Endothelial cell of umbilical vein (primary cell): ENCODE measurements at regions not wholly inside any gene's neighbourhood (a gene's known extent, or its start where the extent isn't known, plus 50 kb on each side); places are given as distances from the start of the nearest gene placed in this dataset.

Experiments used
- BruUV-seq: library from RNA; stranded (reverse); fragments of 400-500 nt; replicated peaks from 2 replicates; lab custom pipeline; 2021; lab: Mats Ljungman, UMichigan
- CTCF ChIA-PET: fragments of 300-600, 350-600 bp; sonication (Branson Sonifier 250); formaldehyde crosslinking; loops from one replicate; lab custom pipeline; 2021; ENCODE audit warnings: antibody characterized with exemption, inconsistent platforms; lab: Charles Lee
- POLR2A ChIA-PET: fragments of 300-600, 350-600 bp; sonication (Branson Sonifier 250); formaldehyde crosslinking; loops from one replicate; lab custom pipeline; 2021; ENCODE audit warnings: antibody characterized with exemption, inconsistent platforms; lab: Charles Lee
- DNase-seq: peaks from one replicate; pipeline ENCODE4 v3.0.0-alpha.2; 2011; ENCODE audit warnings: low read depth, low spot score
- FAIRE-seq: peaks from 2 replicates; lab custom pipeline; 2011; peaks lifted over from hg19 to GRCh38; lab: Jason Lieb, UNC
- H2AFZ ChIP-seq: 2 replicates; pipeline ENCODE4 v1.6.0; 2012; ENCODE audit warnings: low read depth, low read length, control low read depth, inconsistent platforms
- H3K27ac ChIP-seq: 2 replicates; pipeline ENCODE4 v1.5.1; 2011; ENCODE audit warnings: low read depth, mild to moderate bottlenecking, control low read depth, low read length, moderate library complexity; ENCODE audit not compliant: insufficient read depth
- H3K27me3 ChIP-seq, 2 experiments: 2 replicates each; pipeline versions ENCODE4 v1.6.0 to v1.6.1; 2011; ENCODE audit warnings: low read length in 2 of 2, mixed read lengths in 1 of 2; ENCODE audit not compliant: control insufficient read depth in 2 of 2, insufficient read depth in 2 of 2
- H3K36me3 ChIP-seq, 2 experiments: 2 replicates in 1 of 2; 3 replicates in 1 of 2; pipeline ENCODE4 v1.5.1; 2011; ENCODE audit warnings: low read length in 2 of 2, mild to moderate bottlenecking in 1 of 2, moderate library complexity in 1 of 2; ENCODE audit not compliant: control insufficient read depth in 2 of 2, insufficient read depth in 2 of 2; ENCODE audit errors: extremely low read depth in 1 of 2
- H3K4me1 ChIP-seq: 3 replicates; pipeline ENCODE4 v1.5.1; 2011; ENCODE audit warnings: mild to moderate bottlenecking, low read length; ENCODE audit not compliant: control insufficient read depth, insufficient read depth; ENCODE audit errors: extremely low read depth
- H3K4me2 ChIP-seq: 2 replicates; pipeline ENCODE4 v1.6.1; 2011; ENCODE audit warnings: low read length, control low read depth, mixed read lengths; ENCODE audit not compliant: insufficient read depth
- H3K4me3 ChIP-seq, 3 experiments: fragments of 200-600 bp in 1 of 3; sonication (generic), shearing (Covaris generic) in 1 of 3; replicated peaks in 1 of 3; 2 replicates each; pipeline ENCODE4 v1.5.1; 2011 to 2016; ENCODE audit warnings: control low read depth in 3 of 3, low read length in 3 of 3, mild to moderate bottlenecking in 2 of 3, inconsistent platforms in 1 of 3, low read depth in 1 of 3, moderate library complexity in 1 of 3; ENCODE audit not compliant: insufficient read depth in 1 of 3
- H3K79me2 ChIP-seq: 2 replicates; pipeline ENCODE4 v1.6.0; 2012; ENCODE audit warnings: low read length, inconsistent platforms; ENCODE audit not compliant: control insufficient read depth, insufficient read depth
- H3K9ac ChIP-seq: replicated peaks from 2 replicates; pipeline ENCODE3; 2011; ENCODE audit warnings: low read length, control low read depth; ENCODE audit not compliant: insufficient read depth; ENCODE audit errors: extremely low read depth
- H3K9me1 ChIP-seq: replicated peaks from 3 replicates; pipeline ENCODE4 v1.6.0; 2011; ENCODE audit warnings: mild to moderate bottlenecking, low read length; ENCODE audit not compliant: control insufficient read depth, insufficient read depth; ENCODE audit errors: extremely low read depth
- H3K9me3 ChIP-seq: replicated peaks from 2 replicates; pipeline ENCODE4 v1.5.1; 2012; ENCODE audit warnings: low read length, inconsistent platforms; ENCODE audit not compliant: control insufficient read depth, insufficient read depth
- H4K20me1 ChIP-seq: replicated peaks from 2 replicates; pipeline ENCODE3; 2011; ENCODE audit warnings: mild to moderate bottlenecking, low read length; ENCODE audit not compliant: control insufficient read depth, insufficient read depth; ENCODE audit errors: extremely low read depth
- EZH2 ChIP-seq: IDR thresholded peaks from 2 replicates; pipeline ENCODE4 v1.6.1; 2012; ENCODE audit warnings: borderline replicate concordance, low read depth, mild to moderate bottlenecking, moderate library complexity, low read length, inconsistent platforms; ENCODE audit not compliant: severe bottlenecking
- FOS ChIP-seq: IDR thresholded peaks from 2 replicates; pipeline ENCODE4 v1.6.1; 2011; ENCODE audit warnings: mild to moderate bottlenecking, low read length, moderate library complexity, borderline replicate concordance; ENCODE audit not compliant: insufficient read depth
- GATA2 ChIP-seq: IDR thresholded peaks from 2 replicates; pipeline ENCODE4 v1.7.0; 2011; ENCODE audit warnings: low read depth, mild to moderate bottlenecking, moderate library complexity, mixed read lengths, low read length; ENCODE audit not compliant: insufficient read length, insufficient read depth
- JUN ChIP-seq: IDR thresholded peaks from 2 replicates; pipeline ENCODE4 v1.6.1; 2011; ENCODE audit warnings: borderline replicate concordance, low read depth; ENCODE audit not compliant: insufficient read length, insufficient read depth
- MAX ChIP-seq: IDR thresholded peaks from 2 replicates; pipeline ENCODE4 v1.6.1; 2011; ENCODE audit not compliant: insufficient read depth, insufficient read length
- MYC ChIP-seq: IDR thresholded peaks from one replicate; pipeline ENCODE4 v1.6.1; 2011; ENCODE audit warnings: mild to moderate bottlenecking, low read depth, low read length
- POLR2A ChIP-seq: IDR thresholded peaks from 2 replicates; pipeline ENCODE4 v1.6.1; 2012; ENCODE audit warnings: low read depth, mild to moderate bottlenecking, control low read depth, low read length
- POLR2AphosphoS5 ChIP-seq: IDR thresholded peaks from 2 replicates; pipeline ENCODE4 v1.6.1; 2012; ENCODE audit warnings: low read depth, mild to moderate bottlenecking, control low read depth, low read length, moderate library complexity; ENCODE audit not compliant: insufficient read depth
- dilution Hi-C: fragments of 300-500 bp; cut with MboI; formaldehyde crosslinking; loops from one replicate; pipeline ENCODE4 v1.15.0; 2019; ENCODE audit warnings: low sequenced_read_pairs; ENCODE audit not compliant: extremely low pct_ligation_motif_present
- intact Hi-C: fragments of 100-400 bp; cut with micrococcal nuclease; formaldehyde crosslinking; loops from one replicate; pipeline ENCODE4 v1.10.0; 2022
- TF ChIP-seq, protein P1 (sequence below), 2 donors: IDR thresholded peaks; 1 replicate in 1 of 2; 2 replicates in 1 of 2; pipeline ENCODE4 v1.5.1; 2011; ENCODE audit warnings: low read length in 2 of 2, mild to moderate bottlenecking in 2 of 2, moderate library complexity in 2 of 2, control low read depth in 1 of 2, inconsistent platforms in 1 of 2, low read depth in 1 of 2; ENCODE audit not compliant: insufficient read depth in 1 of 2; ENCODE audit errors: extremely low read depth in 1 of 2

DNA sequence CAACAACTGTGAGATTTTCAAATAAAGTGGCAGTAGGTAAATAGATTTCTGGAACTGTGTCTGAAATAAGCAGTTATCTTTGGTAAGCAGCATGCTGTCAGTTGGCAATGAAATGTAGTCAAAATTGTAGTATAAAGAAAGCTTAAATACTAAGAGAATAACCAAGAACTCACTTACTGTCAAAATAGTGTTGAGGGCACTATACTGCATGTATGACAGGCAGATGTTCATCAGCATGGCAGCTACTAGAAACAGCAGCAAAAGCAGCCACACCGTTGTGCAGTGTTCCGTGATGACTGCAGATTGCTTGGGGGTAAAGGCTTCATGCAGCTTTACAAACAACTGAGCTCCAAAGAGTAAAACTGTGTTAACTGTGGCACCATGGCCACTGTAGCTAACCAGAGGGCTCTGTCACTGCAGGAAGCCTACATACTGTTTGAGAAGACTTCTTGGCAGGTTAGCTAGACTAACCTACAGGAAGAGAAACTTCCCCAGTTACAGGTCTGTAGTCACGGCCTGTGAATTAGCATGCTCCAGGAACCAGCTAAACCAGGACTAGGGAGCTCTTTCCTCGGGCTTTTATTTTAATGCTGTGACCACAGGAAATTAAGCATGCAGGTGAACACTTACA lies 459.7 kb downstream of the TBL1XR1 start:
- Histone ChIP-seq H3K4me2 (no peak overlapping the region), H3K9ac (no peak overlapping the region), H3K4me3 (no peak overlapping the region), H2AFZ (no peak overlapping the region), H3K27me3 (no peaks in the 10 kb centered on the region), H3K27ac (no peak overlapping the region), H3K4me1 (no peaks in the 10 kb centered on the region), H3K9me1 (no peaks in the 10 kb centered on the region), H3K9me3 (no peaks in the 10 kb centered on the region), H3K79me2 (no peaks in the 10 kb centered on the region), H4K20me1 (no peaks in the 10 kb centered on the region), H3K36me3 (no peaks in the 10 kb centered on the region)
- no peak for FAIRE-seq
- dilution Hi-C loops = no loop called here
- intact Hi-C loops = no loop called here
- CTCF ChIA-PET = no interaction called here
- POLR2A ChIA-PET = no interaction called here
- DNase-seq = no peak
- TF ChIP-seq MAX = no peak
- TF ChIP-seq, protein P1, sequence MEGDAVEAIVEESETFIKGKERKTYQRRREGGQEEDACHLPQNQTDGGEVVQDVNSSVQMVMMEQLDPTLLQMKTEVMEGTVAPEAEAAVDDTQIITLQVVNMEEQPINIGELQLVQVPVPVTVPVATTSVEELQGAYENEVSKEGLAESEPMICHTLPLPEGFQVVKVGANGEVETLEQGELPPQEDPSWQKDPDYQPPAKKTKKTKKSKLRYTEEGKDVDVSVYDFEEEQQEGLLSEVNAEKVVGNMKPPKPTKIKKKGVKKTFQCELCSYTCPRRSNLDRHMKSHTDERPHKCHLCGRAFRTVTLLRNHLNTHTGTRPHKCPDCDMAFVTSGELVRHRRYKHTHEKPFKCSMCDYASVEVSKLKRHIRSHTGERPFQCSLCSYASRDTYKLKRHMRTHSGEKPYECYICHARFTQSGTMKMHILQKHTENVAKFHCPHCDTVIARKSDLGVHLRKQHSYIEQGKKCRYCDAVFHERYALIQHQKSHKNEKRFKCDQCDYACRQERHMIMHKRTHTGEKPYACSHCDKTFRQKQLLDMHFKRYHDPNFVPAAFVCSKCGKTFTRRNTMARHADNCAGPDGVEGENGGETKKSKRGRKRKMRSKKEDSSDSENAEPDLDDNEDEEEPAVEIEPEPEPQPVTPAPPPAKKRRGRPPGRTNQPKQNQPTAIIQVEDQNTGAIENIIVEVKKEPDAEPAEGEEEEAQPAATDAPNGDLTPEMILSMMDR (IDR thresholded peaks at IDR 0.05; ENCODE audit: extremely low read depth in 1 of 2, insufficient read depth in 1 of 2, low read depth in 1 of 2, low read length in 2 of 2) = no peak
- no peak for TF ChIP-seq GATA2
- no peak for TF ChIP-seq FOS
- no peak for TF ChIP-seq EZH2
- TF ChIP-seq POLR2A = no peak
- TF ChIP-seq JUN = no peak
- no peak for TF ChIP-seq MYC
- TF ChIP-seq POLR2AphosphoS5 = no peak
- no TSS peak for BruUV-seq
